Mesendoderm (in vitro differentiated cells): ENCODE measurements at regions not wholly inside any gene's neighbourhood (a gene's known extent, or its start where the extent isn't known, plus 50 kb on each side); places are given as distances from the start of the nearest gene placed in this dataset.
A peak's percentile ranks its signal among the peaks of the same experiment; 100 is the strongest.

Experiments used
- DNase-seq: peaks from one replicate; pipeline ENCODE4 v3.0.0; 2013
- H2AK5ac ChIP-seq: 2 replicates; pipeline ENCODE4 v1.6.1; 2013; ENCODE audit warnings: low read length, inconsistent platforms
- H2BK120ac ChIP-seq: 2 replicates; pipeline ENCODE4 v1.6.1; 2013; ENCODE audit warnings: low read depth, mild to moderate bottlenecking, low read length, moderate library complexity, mixed read lengths
- H2BK15ac ChIP-seq: replicated peaks from 2 replicates; pipeline ENCODE4 v1.6.1; 2013; ENCODE audit warnings: low read depth, mild to moderate bottlenecking, moderate library complexity
- H2BK5ac ChIP-seq: 2 replicates; pipeline ENCODE4 v1.6.1; 2013; ENCODE audit warnings: low read length, inconsistent platforms
- H3K18ac ChIP-seq: 2 replicates; pipeline ENCODE4 v1.6.1; 2013; ENCODE audit warnings: mild to moderate bottlenecking, low read length, mixed read lengths
- H3K23ac ChIP-seq: one replicate; pipeline ENCODE4 v1.6.1; 2013; ENCODE audit warnings: low read length
- H3K27ac ChIP-seq: 2 replicates; pipeline ENCODE4 v1.5.1; 2013; ENCODE audit warnings: low read depth, mild to moderate bottlenecking, inconsistent platforms, low read length, moderate library complexity
- H3K27me3 ChIP-seq: 2 replicates; pipeline ENCODE4 v1.6.1; 2013; ENCODE audit warnings: low read length, control low read depth, mild to moderate bottlenecking, inconsistent platforms; ENCODE audit not compliant: insufficient read depth, poor library complexity
- H3K36me3 ChIP-seq: 2 replicates; pipeline ENCODE4 v1.6.1; 2013; ENCODE audit warnings: low read length, inconsistent platforms; ENCODE audit not compliant: control insufficient read depth, insufficient read depth
- H3K4ac ChIP-seq: one replicate; pipeline ENCODE4 v1.6.1; 2013; ENCODE audit warnings: low read depth, mild to moderate bottlenecking, low read length, moderate library complexity
- H3K4me1 ChIP-seq: 2 replicates; pipeline ENCODE4 v1.6.1; 2013; ENCODE audit warnings: low read depth, low read length, inconsistent platforms; ENCODE audit not compliant: control insufficient read depth
- H3K4me2 ChIP-seq: 2 replicates; pipeline ENCODE4 v1.6.1; 2013; ENCODE audit warnings: low read length
- H3K4me3 ChIP-seq: 2 replicates; pipeline ENCODE4 v1.5.1; 2013; ENCODE audit warnings: mild to moderate bottlenecking, low read length
- H3K56ac ChIP-seq: one replicate; pipeline ENCODE4 v1.6.1; 2013; ENCODE audit warnings: low read length
- H3K79me1 ChIP-seq: 2 replicates; pipeline ENCODE4 v1.6.1; 2013; ENCODE audit warnings: low read length, inconsistent platforms
- H3K79me2 ChIP-seq: 2 replicates; pipeline ENCODE4 v1.6.1; 2013; ENCODE audit warnings: mild to moderate bottlenecking, low read length; ENCODE audit not compliant: control insufficient read depth, insufficient read depth
- H3K9ac ChIP-seq: 2 replicates; pipeline ENCODE4 v1.6.1; 2013; ENCODE audit warnings: low read length, inconsistent platforms
- H4K5ac ChIP-seq: one replicate; pipeline ENCODE4 v1.6.1; 2013; ENCODE audit warnings: low read length
- H4K8ac ChIP-seq: one replicate; pipeline ENCODE4 v1.6.1; 2013; ENCODE audit warnings: low read depth, mild to moderate bottlenecking, control low read depth, low read length, moderate library complexity
- WGBS: extraction: QIAGEN DNeasy Blood & Tissue Kit; methylation state at CpG from one replicate; pipeline ENCODE4 v1.1.7; 2013; ENCODE audit warnings: low lambda C conversion rate, missing lambda C conversion rate; ENCODE audit not compliant: insufficient coverage; ENCODE audit errors: extremely low coverage; 5-methylcytosine and 5-hydroxymethylcytosine counted together

DNA sequence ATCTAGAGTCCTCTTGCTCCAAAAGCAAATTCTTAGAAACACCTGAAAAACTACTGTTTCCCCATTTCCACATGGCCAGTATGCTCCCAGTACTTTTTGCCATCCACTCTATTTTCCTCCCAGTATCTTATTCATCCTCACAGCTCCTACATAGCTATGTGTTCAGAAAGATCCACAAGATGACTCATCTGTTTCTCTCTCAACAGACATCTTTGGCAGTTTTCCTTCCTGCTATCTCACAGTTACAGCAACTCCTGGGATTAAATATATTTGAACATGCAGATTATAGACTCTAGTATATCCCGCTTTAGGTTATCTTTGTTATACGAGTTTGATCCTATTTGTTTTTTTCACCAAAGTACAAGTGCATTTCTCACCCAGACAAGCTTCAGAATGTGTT is 675.6 kb upstream of the POT1 start:
- H3K23ac ChIP-seq = no peak overlapping the region
- no peak overlapping the region for H3K9ac ChIP-seq
- DNase-seq = peak; percentile 10
- H2AK5ac ChIP-seq = no peak overlapping the region
- H2BK5ac ChIP-seq = no peak overlapping the region
- no peak overlapping the region for H3K18ac ChIP-seq
- no peak overlapping the region for H3K4ac ChIP-seq
- no peaks in the 10 kb centered on the region for H3K4me1 ChIP-seq
- WGBS = no CpG with 5 or more reads among the region's 2 CpGs
- H3K79me2 ChIP-seq = no peaks in the 10 kb centered on the region
- H2BK15ac ChIP-seq = no peak overlapping the region
- no peak overlapping the region for H4K8ac ChIP-seq
- H2BK120ac ChIP-seq = no peak overlapping the region
- no peak overlapping the region for H4K5ac ChIP-seq
- H3K4me3 ChIP-seq = no peak overlapping the region
- no peaks in the 10 kb centered on the region for H3K36me3 ChIP-seq
- no peaks in the 10 kb centered on the region for H3K27me3 ChIP-seq
- H3K27ac ChIP-seq = no peak overlapping the region
- no peaks in the 10 kb centered on the region for H3K79me1 ChIP-seq
- no peak overlapping the region for H3K56ac ChIP-seq
- no peak overlapping the region for H3K4me2 ChIP-seq

- Histone ChIP-seq H3K4me2 (no peak overlapping the region), H3K79me2 (no peaks in the 10 kb centered on the region), H3K56ac (no peak overlapping the region), H3K4me3 (no peak overlapping the region), H3K4me1 (no peaks in the 10 kb centered on the region), H3K27ac (no peak overlapping the region), H3K18ac (no peak overlapping the region), H2BK15ac (no peak overlapping the region), H3K23ac (no peak overlapping the region), H2BK120ac (no peak overlapping the region), H3K27me3 (no peaks in the 10 kb centered on the region), H4K8ac (no peak overlapping the region), H2BK5ac (no peak overlapping the region), H3K4ac (no peak overlapping the region), H4K5ac (no peak overlapping the region), H3K79me1 (no peaks in the 10 kb centered on the region), H2AK5ac (no peak overlapping the region), H3K36me3 (no peaks in the 10 kb centered on the region), H3K9ac (no peak overlapping the region)
- WGBS = no CpG with 5 or more reads among the region's 1 CpG
- no peak for DNase-seq
Measured at GRCh38 chr7:125602441-125602840, 672.8 kb upstream of the POT1 start.

GRCh38 chr7:125599387-125599786 is 669.8 kb upstream of the POT1 start:
- Histone ChIP-seq H3K4me1 (no peaks in the 10 kb centered on the region), H4K8ac (no peak overlapping the region), H2BK15ac (no peak overlapping the region), H2BK5ac (no peak overlapping the region), H3K9ac (no peak overlapping the region), H3K18ac (no peak overlapping the region), H3K23ac (no peak overlapping the region), H2AK5ac (no peak overlapping the region), H3K4me2 (no peak overlapping the region), H3K4ac (no peak overlapping the region), H3K4me3 (no peak overlapping the region), H2BK120ac (no peak overlapping the region), H3K27me3 (no peaks in the 10 kb centered on the region), H3K79me2 (no peaks in the 10 kb centered on the region), H3K79me1 (no peaks in the 10 kb centered on the region), H3K27ac (no peak overlapping the region), H3K36me3 (no peaks in the 10 kb centered on the region), H3K56ac (no peak overlapping the region), H4K5ac (no peak overlapping the region)
- WGBS = no CpG with 5 or more reads among the region's 3 CpGs
- peak; percentile 68 for DNase-seq

DNA sequence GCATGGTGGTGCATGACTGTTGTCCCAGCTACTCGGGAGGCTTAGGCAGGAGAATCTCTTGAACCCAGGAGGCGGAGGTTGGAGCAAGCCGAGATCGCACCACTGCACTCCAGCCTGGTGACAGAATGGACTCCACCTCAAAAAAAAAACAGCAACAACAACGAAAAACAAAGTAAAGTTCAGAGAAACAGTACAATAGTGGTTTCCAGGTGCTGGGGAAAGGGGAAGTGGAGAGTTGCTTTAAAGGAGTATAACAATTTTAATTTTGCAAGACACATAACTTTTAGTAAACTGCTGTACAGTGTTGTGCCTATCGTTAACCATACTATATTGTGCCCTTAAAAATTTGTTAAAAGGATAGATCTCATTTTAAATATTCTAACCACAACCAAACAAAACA is 662.7 kb upstream of the POT1 start:
- no peak overlapping the region for H3K4me3 ChIP-seq
- H3K18ac ChIP-seq = no peak overlapping the region
- H4K5ac ChIP-seq = no peak overlapping the region
- H4K8ac ChIP-seq = no peak overlapping the region
- H3K79me1 ChIP-seq = no peaks in the 10 kb centered on the region
- H2BK120ac ChIP-seq = no peak overlapping the region
- H3K9ac ChIP-seq = no peak overlapping the region
- no peak overlapping the region for H2BK15ac ChIP-seq
- H3K4me2 ChIP-seq = no peak overlapping the region
- H2AK5ac ChIP-seq = no peak overlapping the region
- no CpG with 5 or more reads among the region's 6 CpGs for WGBS
- H3K79me2 ChIP-seq = no peaks in the 10 kb centered on the region
- H3K23ac ChIP-seq = no peak overlapping the region
- H3K27ac ChIP-seq = no peak overlapping the region
- H3K4me1 ChIP-seq = no peaks in the 10 kb centered on the region
- no peaks in the 10 kb centered on the region for H3K27me3 ChIP-seq
- no peak overlapping the region for H3K56ac ChIP-seq
- no peak for DNase-seq
- no peak overlapping the region for H3K4ac ChIP-seq
- H3K36me3 ChIP-seq = no peaks in the 10 kb centered on the region
- no peak overlapping the region for H2BK5ac ChIP-seq

GRCh38 chr7:125573126-125573525 is 643.5 kb upstream of the POT1 start:
- Histone ChIP-seq H3K4me2 (no peak overlapping the region), H4K5ac (no peak overlapping the region), H4K8ac (no peak overlapping the region), H2AK5ac (no peak overlapping the region), H3K27ac (no peak overlapping the region), H3K79me2 (no peaks in the 10 kb centered on the region), H3K4me3 (no peak overlapping the region), H3K4me1 (no peaks in the 10 kb centered on the region), H3K27me3 (no peaks in the 10 kb centered on the region), H3K79me1 (no peaks in the 10 kb centered on the region), H3K4ac (no peak overlapping the region), H3K23ac (no peak overlapping the region), H3K56ac (no peak overlapping the region), H2BK120ac (no peak overlapping the region), H3K36me3 (no peaks in the 10 kb centered on the region), H3K18ac (no peak overlapping the region), H2BK5ac (no peak overlapping the region), H3K9ac (no peak overlapping the region), H2BK15ac (no peak overlapping the region)
- no peak for DNase-seq
- WGBS = no CpG with 5 or more reads among the region's 4 CpGs

DNA sequence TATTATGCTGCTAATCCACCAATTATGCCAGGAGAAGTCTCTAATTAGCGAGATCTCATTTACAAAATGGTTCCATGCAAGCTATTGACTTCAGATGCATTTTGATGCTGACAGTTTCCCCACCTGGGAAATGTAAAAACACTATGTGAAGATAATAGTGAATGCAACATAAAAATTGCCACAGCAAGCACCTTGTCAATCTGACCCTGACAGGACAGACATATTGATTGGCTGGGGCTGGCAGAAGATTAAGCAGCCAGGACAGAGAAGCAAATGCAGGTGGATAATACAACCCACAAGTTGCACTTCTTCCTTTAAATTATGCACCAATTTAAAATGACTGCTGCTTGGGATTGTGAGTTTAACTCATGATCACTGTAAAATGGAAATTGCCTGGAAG is 642.8 kb upstream of the POT1 start:
- Histone ChIP-seq H3K79me1 (no peaks in the 10 kb centered on the region), H4K8ac (no peak overlapping the region), H4K5ac (no peak overlapping the region), H2AK5ac (no peak overlapping the region), H3K9ac (no peak overlapping the region), H2BK15ac (no peak overlapping the region), H3K27me3 (no peaks in the 10 kb centered on the region), H2BK5ac (no peak overlapping the region), H2BK120ac (no peak overlapping the region), H3K4ac (no peak overlapping the region), H3K18ac (no peak overlapping the region), H3K56ac (no peak overlapping the region), H3K4me3 (no peak overlapping the region), H3K23ac (no peak overlapping the region), H3K36me3 (no peaks in the 10 kb centered on the region), H3K4me2 (no peak overlapping the region), H3K79me2 (no peaks in the 10 kb centered on the region), H3K4me1 (no peaks in the 10 kb centered on the region), H3K27ac (no peak overlapping the region)
- no peak for DNase-seq
- no CpG with 5 or more reads among the region's 1 CpG for WGBS
